ENCODE measurements at regions not wholly inside any gene's neighbourhood (a gene's known extent, or its start where the extent isn't known, plus 50 kb on each side); places are given as distances from the start of the nearest gene placed in this dataset.

- no peak for DNase-seq
Measured at GRCh38 chr10:117720931-117721835, 178.6 kb downstream of the EMX2 start.

DNA sequence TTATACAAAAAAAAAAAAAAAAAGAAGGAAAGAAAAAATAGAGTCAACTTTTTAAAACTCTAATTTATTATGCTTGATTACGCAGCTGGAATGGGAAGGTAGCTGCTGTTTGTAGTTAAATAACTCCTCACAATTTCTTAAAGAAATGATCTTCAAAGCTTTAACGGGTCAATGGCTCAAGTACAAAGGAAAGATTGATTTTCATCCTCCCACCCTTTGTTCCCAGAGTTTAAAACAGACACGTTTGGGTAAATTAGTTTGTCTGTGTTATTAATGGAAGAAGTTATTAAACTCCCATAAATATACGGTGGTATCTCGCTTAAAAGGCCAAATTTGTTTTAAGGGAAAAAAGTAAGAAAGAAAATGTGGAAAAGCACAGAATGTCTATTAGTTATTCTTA lies 179.3 kb downstream of the EMX2 start:
- no peak for DNase-seq

DNA sequence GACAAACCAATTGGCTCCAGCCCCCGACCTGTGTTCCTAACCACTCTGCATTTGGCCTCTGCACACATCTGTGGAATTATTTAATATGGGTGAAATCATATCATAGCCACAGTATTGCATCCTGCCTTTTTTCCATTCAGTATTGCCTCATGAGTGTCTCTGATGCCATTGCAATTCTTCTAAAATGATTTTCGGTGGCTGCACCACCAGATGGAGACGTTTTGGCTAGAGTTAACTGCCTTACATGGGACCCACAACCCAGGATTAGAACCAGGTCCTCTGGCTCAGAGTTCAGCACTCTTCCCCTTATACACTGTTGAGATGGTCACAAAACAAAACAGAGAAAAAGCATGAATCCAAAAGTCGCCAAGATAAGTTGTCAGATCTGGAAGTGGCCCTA lies 180.8 kb downstream of the EMX2 start:
- no peak for DNase-seq

DNA sequence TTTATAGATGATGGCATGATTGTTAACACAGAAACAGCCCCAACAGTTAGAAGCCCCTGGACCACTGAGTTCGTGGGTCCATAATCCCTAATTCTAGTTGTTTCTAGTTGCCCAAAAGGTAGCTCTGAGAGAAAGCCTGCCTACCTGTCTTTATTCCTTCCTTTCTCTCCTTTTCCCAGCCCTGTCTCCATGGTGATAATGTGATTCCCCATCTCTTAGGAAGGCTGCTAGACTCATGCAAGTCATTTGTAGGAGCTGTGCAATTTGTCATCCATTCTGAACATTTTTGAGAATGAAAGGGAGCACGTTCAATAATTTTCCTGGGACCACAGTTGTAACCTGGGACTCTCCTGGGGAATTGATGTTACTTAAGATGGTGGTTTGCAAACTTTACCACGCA lies 183.4 kb downstream of the EMX2 start:
- no peak for DNase-seq

DNA sequence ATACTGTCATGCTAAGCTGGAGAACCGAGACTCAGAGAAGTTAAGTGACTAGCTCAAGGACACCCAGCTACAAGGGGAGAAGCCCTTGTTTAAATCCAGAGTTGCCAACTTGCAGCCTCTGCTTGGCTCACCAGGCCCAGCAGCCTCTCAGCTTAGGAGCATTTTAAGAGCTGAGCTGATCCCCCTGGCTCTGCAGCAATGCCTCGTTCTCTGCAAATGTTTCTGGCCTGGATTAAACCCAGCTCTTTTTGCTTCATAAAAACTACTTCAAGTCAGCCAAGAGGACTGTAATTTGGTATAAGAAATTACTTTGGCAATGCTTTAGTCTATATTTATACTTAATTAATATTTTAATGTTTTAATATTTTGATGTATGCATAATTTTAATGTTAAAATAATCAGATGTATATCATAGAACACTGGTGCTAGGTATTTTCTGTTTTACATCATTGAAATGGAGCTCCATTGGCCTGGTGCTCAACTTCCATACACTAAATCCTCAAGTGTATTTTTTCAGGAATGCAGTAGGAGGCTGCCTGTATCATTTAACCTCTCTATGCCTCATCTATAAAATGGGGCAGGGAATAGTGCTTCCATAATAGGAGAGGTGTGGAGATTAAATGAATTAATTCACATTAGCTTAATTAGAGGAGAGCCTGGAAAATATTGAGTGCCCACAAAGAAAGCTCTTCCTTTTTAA lies 184.2 kb downstream of the EMX2 start:
- peak; percentile 34 for DNase-seq

DNA sequence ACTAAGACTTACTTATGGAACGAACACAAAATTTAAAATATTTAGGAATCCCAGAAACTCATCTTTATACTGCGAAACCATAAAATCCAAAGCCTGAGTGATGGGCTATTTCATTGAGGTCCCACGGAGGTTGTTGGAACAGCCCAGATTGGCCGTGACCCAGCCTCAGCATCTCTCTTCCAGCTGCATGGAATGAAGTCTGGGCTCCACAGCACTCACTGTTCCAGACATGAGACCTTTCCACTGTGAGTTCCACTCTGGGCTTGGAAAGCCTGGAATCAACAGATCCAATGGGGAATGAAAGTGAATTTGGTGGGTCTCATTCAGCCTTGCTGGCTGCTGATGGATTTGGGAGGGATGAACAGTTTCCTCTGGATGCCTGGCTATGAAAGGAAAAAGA lies 184.9 kb downstream of the EMX2 start:
- peak; percentile 74 for DNase-seq

DNA sequence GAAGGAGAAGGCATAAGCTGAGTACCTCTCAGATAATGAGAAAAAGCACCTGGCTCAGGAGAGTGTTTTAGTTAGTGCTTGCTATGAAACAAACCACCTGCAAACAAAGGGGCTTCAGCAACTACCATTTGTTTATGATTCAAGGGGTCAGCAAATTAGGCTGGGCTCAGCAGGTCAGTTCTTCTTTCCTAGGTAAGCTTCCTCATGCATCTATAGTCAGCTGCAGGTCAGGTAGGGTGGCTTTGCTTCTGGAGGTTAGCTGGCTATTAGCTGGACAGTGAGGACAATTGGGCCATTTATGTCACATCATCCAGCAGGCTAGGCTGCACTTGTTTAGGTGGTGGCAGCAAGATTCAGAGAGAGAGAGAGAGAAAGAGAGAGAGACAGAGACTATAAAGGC lies 185.5 kb downstream of the EMX2 start:
- DNase-seq: no peak

GRCh38 chr10:117729156-117729555 lies 186.6 kb downstream of the EMX2 start:
- no peak for DNase-seq

DNA sequence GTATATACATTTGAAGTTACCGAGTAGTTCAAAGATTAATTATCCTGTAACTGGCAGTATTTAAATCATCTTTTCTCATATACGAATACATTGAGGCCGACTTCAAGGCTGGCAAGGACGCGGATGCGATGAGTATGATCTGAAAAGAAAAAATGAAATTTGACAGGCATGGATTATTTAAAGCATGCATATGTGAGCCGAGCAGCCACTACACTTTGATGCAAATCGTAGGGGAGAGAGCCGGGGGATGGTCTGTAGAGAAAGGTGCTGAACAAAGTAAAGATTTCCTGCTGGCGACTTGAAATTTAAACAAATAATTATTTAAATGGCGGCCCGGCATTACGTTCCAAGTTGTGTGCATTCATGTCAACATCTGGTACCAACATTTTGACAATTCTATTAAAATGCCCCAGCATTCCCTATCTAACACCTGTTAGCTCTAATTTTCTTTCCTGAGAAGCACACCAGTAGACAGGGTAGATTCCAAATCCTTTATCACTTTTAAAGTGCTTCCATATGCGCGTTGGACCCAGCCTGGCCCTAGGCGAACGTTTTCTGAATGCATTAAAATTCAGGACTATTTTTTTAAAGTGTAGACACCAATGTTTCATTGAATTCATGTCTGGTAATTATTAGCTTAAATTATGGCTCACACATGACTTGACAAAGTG lies 188.7 kb downstream of the EMX2 start:
- no peak for DNase-seq

DNA sequence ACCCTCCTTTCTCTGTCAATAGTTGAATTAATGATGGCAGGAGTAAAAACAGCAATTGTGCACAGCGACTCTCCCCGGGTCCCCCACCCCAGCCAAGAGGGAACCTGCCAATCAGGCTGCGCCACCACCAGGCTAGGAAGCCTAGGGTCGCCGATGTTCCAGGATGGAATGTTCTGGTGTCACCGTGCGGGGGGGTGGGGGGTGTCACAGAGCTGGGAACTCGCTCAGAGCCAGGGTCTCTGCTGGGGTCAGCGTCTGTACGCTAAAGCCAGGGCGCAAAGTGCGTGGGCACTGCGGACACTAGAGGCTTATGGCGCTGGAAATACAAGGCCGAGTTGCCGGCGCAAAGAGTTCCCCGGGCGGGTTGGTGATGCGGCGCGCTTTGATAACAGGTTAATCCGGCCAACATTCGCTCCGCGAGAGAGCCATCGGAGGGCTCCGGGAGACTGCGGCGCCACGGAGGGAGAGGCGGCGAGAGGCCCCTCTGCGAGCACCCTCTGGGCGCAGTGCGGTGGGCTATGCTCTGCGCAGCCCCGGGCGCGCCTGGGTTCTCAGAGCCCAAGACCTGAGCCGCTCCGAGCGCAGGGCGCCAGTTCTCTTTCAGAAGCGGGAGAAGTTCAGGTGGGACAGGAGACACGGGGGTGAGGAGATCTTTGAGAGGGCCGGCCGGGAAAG lies 192.3 kb downstream of the EMX2 start:
- DNase-seq: no peak

- DNase-seq: no peak
Measured at GRCh38 chr10:117736655-117737054, 194.1 kb downstream of the EMX2 start.

DNA sequence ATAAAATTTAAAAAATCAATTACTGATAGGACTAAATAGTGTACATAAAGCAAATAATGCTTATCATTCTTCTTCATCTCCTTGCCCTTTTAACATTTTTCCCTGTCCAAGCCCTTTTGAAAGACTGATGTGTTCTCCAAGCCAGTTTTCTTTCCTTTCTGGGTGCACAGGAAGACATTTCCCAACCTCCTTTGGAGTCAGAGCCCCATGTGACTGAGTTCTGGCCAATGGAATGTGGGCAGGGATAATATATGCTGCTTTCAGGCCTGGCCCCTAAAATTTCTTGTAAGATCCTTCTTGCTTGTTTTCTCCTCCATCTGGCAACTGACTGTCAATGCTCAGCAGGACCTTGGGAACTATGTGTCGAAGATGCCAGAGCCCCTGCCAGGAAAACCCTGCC lies 197.5 kb downstream of the EMX2 start:
- DNase-seq: no peak

- DNase-seq: no peak
Measured at GRCh38 chr10:117740691-117741222, 198.2 kb downstream of the EMX2 start.

- DNase-seq: no peak
Measured at GRCh38 chr10:117741524-117741923, 199.0 kb downstream of the EMX2 start.

DNA sequence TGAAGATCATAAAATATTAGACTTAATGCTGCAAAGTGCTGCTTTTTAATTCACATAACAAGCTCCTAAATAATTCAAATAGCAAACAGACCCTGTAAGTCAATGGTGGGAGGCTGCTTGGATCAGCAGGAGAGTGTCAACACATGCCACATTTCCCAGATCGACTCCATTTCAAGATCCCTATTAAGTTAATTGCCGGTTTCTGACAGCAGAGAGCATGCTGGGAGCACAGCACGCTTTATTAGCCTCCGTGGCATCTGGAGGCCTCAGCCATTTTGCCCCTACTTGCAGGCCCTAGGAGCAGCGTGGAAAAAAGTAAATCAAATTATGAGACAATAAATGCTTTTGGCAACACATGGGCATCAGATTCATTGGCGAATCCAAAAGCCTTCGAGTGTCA lies 201.0 kb downstream of the EMX2 start:
- no peak for DNase-seq

DNA sequence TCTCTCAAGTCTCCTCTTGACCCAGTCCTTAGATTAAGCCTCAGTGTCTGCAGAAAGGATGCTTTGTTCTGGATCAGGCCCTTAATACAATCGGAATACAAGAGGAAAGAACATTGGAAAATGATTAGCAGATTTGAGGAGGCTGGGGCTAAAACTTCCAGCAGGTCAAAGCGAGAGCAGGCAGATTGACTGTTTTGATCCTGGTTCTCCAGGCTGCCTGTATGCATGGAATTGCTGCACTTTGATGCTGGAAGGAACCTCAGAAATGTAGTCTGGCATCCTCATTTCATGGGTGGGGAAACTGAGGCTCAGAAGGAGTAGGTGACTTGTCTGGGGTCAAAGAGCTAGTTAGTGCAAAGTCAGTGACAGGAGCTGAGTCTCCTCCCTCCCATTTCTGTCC lies 202.8 kb downstream of the EMX2 start:
- no peak for DNase-seq

DNA sequence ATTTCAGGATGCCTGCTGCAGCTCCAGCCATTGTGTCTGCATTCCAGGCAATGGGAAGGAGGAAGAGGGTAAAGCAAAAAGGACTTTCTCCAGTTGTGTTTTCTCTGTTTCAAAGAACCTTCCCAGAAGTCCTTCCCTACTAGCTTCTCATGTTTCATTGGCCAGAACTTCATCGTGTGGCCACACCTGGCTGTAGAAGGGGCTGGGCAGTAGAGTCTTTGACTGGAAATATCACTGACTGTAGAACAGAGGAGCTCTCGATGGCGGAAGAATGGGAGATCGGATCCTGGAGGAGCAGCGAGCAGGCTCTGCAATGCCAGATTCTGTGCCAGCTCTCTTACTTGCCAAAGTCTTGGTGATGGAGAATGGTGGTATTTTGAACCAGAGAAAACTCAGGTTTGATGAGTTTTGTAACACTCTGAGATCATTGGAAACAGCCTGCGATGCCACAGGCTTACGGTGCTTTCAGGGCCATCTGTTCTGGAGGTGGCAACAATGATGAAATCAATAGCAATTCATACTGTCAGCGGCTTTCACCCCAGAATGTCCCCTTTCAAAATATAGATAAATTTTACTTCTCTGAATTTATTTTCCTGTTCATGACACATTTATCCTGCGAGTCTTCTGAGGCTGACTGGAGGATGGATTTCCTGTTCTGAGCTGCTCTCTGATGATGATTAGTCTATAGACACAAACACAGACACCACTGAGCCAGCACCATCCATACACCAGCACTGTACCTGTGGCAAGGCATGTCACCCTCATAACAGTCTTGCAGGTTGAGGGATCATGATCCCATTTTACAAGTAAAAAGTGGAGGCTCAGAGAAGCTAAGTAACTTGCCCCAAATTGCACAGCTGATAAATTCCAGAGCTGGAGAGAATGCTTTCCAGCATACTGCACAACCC lies 204.2 kb downstream of the EMX2 start:
- no peak for DNase-seq

- DNase-seq: no peak
Measured at GRCh38 chr10:117747636-117748035, 205.1 kb downstream of the EMX2 start.

DNA sequence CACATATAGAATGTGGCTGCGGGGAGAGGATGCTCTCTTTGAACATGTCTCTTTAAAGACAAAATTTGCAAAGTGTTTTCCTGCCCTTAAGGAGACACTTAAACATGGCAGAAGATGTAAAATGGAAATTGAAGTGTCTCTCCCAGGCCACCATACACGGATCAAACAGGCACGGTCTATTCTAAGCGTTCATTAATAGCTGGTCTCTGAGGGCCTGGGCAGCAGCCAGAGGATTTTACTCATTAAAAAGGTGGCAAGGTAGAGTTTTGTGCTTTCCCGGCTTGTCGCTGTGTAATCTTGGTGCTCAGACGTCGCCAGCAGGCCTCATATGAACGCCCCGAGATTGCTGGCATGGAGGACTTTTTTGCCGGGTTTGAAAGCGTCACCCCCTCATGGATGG lies 205.5 kb downstream of the EMX2 start:
- DNase-seq: no peak

GRCh38 chr10:117750616-117751015 lies 208.1 kb downstream of the EMX2 start:
- DNase-seq: no peak

GRCh38 chr10:117751259-117751658 lies 208.7 kb downstream of the EMX2 start:
- no peak for DNase-seq

DNA sequence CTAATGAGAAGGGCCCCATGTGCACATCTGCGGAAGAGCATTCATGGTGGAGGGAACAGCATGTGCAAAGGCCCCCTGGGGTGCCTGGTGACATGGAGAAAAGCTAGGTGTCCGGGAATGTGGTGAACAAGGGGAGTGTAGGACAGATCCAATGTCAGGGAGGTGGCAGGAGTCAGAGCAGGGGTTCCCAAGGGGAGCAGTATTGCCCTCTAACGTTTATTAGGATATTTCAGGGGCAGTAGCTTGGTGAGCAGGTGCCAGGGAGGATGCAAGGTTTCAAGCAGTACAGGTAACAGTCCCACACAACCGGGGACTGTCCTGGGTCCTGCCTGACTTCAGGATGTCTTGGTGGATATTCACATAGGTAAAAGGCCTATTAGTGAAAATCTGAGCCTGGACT lies 209.6 kb downstream of the EMX2 start:
- DNase-seq: no peak
